ENCODE measurements at regions not wholly inside any gene's neighbourhood (a gene's known extent, or its start where the extent isn't known, plus 50 kb on each side); places are given as distances from the start of the nearest gene placed in this dataset.
A peak's percentile ranks its signal among the peaks of the same experiment; 100 is the strongest.

GRCh38 chr5:39670391-39670790 lies 245.6 kb upstream of the DAB2 start:
- Mint-ChIP-seq H3K27ac (peak overlapping the region in 1 of 3 experiments; percentile 70; a peak in 2 of 7 replicates), H3K4me1 (peaks cover 12 to 15% of the 10 kb centered on the region in 2 experiments), H3K36me3 (ENCODE audit: insufficient read depth in 1 of 3, low read depth in 3 of 3) (peaks cover 0 to 8% (median 2%) of the 10 kb centered on the region in 3 experiments; a peak in 3 of 7 replicates), H3K9me3 (peaks cover 4 to 7% of the 10 kb centered on the region in 2 experiments; a peak in 2 of 5 replicates), H3K4me3 (no peak overlapping the region), H3K27me3 (ENCODE audit: low read depth) (no peaks in the 10 kb centered on the region)
- Histone ChIP-seq H3K79me1 (ENCODE audit: insufficient read depth, low read depth, low read length, poor library complexity, severe bottlenecking) (no peaks in the 10 kb centered on the region), H3K23ac (ENCODE audit: insufficient read length, low read depth, low read length) (no peak overlapping the region), H3K18ac (ENCODE audit: insufficient read length, low read depth, low read length) (no peak overlapping the region), H3K14ac (ENCODE audit: insufficient read depth, low read length) (no peak overlapping the region), H4K20me1 (ENCODE audit: control insufficient read depth, insufficient read depth, insufficient read length) (no peaks in the 10 kb centered on the region), H4K5ac (ENCODE audit: insufficient read length, low read depth, low read length) (no peak overlapping the region), H3K79me2 (ENCODE audit: insufficient read depth, low read length) (no peaks in the 10 kb centered on the region), H2BK12ac (ENCODE audit: insufficient read length, low read depth, low read length) (no peak overlapping the region), H3K9ac (ENCODE audit: extremely low read depth, insufficient read length, low read length) (no peak overlapping the region), H4K8ac (replicated peaks; ENCODE audit: insufficient read length, low read depth, low read length) (no peak overlapping the region), H3K4ac (ENCODE audit: low read depth, low read length) (no peak overlapping the region), H2BK15ac (ENCODE audit: low read depth, low read length) (no peak overlapping the region), H2AK5ac (ENCODE audit: insufficient read length, low read length) (no peak overlapping the region), H3K9me3 (ENCODE audit: control insufficient read depth, low read depth, low read length) (no peaks in the 10 kb centered on the region), H3K27ac (ENCODE audit: insufficient read length, low read depth, low read length) (no peak overlapping the region), H2BK120ac (ENCODE audit: low read depth, low read length, poor library complexity, severe bottlenecking) (no peak overlapping the region), H3K4me2 (ENCODE audit: insufficient read depth, insufficient read length, low read length) (no peak overlapping the region), H3K27me3 (ENCODE audit: insufficient read depth, low read length) (no peaks in the 10 kb centered on the region), H3K23me2 (ENCODE audit: insufficient read length, low read depth, low read length, poor library complexity, severe bottlenecking) (no peaks in the 10 kb centered on the region), H3T11ph (ENCODE audit: low read length) (no peak overlapping the region), H2BK5ac (ENCODE audit: insufficient read length, low read length) (no peak overlapping the region), H2BK20ac (ENCODE audit: low read depth, low read length, poor library complexity, severe bottlenecking) (no peak overlapping the region), H2AFZ (ENCODE audit: low read length) (no peak overlapping the region), H4K91ac (ENCODE audit: insufficient read length, low read depth, low read length) (no peak overlapping the region), H3K4me1 (ENCODE audit: insufficient read depth, low read length) (no peaks in the 10 kb centered on the region), H3K56ac (ENCODE audit: insufficient read length, low read depth, low read length) (no peak overlapping the region)
- no peak for TF ChIP-seq CTCF (conservative IDR thresholded peaks at IDR 0.05)
- no peak for DNase-seq
- WGBS (ENCODE audit: extremely low coverage, insufficient read length, low lambda C conversion rate), result no CpG with 5 or more reads among the region's 6 CpGs

All from H9 (cell line).